WTC11 (cell line): ENCODE measurements at regions not wholly inside any gene's neighbourhood (a gene's known extent, or its start where the extent isn't known, plus 50 kb on each side); places are given as distances from the start of the nearest gene placed in this dataset.

Source experiments
- FOXK1 ChIP-seq: sonication (generic); formaldehyde crosslinking; IDR thresholded peaks from 2 replicates; pipeline ENCODE4 v1.8.0; 2022; ENCODE audit warnings: mild to moderate bottlenecking, moderate library complexity, missing genetic modification reagents
- NR2C2 ChIP-seq: sonication (generic); formaldehyde crosslinking; IDR thresholded peaks from 2 replicates; pipeline ENCODE4 v1.8.0; 2022; ENCODE audit warnings: mild to moderate bottlenecking, missing genetic modification reagents
- OVOL2 ChIP-seq: fragments of 250-450 bp; sonication (Bioruptor Pico); IDR thresholded peaks from 2 replicates; pipeline ENCODE4 v1.9.0; 2021; ENCODE audit warnings: mild to moderate bottlenecking, borderline replicate concordance
- SMAD4 ChIP-seq: sonication (generic); formaldehyde crosslinking; IDR thresholded peaks from 2 replicates; pipeline ENCODE4 v1.8.0; 2022; ENCODE audit warnings: mild to moderate bottlenecking, missing genetic modification reagents
- TP53 ChIP-seq: sonication (generic); formaldehyde crosslinking; IDR thresholded peaks from 2 replicates; pipeline ENCODE4 v1.8.1; 2023; ENCODE audit warnings: mild to moderate bottlenecking, missing genetic modification reagents
- ZBTB21 ChIP-seq: sonication (generic); formaldehyde crosslinking; IDR thresholded peaks from 2 replicates; pipeline ENCODE4 v1.8.1; 2023; ENCODE audit warnings: mild to moderate bottlenecking, missing genetic modification reagents, borderline replicate concordance
- TF ChIP-seq, protein P1 (sequence below): fragments of 200-600 bp; IDR thresholded peaks from 2 replicates; pipeline ENCODE4 v1.8.0; 2022; ENCODE audit warnings: antibody characterized with exemption
- TF ChIP-seq, protein P2 (sequence below): sonication (generic); formaldehyde crosslinking; IDR thresholded peaks from 2 replicates; pipeline ENCODE4 v1.8.1; 2022; ENCODE audit warnings: low read depth, missing genetic modification reagents, borderline replicate concordance
- TF ChIP-seq, protein P3 (sequence below): sonication (generic); formaldehyde crosslinking; IDR thresholded peaks from 2 replicates; pipeline ENCODE4 v1.8.0; 2022; ENCODE audit warnings: missing genetic modification reagents
- TF ChIP-seq, protein P4 (sequence below): sonication (generic); formaldehyde crosslinking; IDR thresholded peaks from 2 replicates; pipeline ENCODE4 v1.8.0; 2022; ENCODE audit warnings: mild to moderate bottlenecking, missing genetic modification reagents
- TF ChIP-seq, protein P5 (sequence below): sonication (generic); formaldehyde crosslinking; IDR thresholded peaks from 2 replicates; pipeline ENCODE4 v1.8.0; 2022; ENCODE audit warnings: mild to moderate bottlenecking, missing genetic modification reagents

DNA sequence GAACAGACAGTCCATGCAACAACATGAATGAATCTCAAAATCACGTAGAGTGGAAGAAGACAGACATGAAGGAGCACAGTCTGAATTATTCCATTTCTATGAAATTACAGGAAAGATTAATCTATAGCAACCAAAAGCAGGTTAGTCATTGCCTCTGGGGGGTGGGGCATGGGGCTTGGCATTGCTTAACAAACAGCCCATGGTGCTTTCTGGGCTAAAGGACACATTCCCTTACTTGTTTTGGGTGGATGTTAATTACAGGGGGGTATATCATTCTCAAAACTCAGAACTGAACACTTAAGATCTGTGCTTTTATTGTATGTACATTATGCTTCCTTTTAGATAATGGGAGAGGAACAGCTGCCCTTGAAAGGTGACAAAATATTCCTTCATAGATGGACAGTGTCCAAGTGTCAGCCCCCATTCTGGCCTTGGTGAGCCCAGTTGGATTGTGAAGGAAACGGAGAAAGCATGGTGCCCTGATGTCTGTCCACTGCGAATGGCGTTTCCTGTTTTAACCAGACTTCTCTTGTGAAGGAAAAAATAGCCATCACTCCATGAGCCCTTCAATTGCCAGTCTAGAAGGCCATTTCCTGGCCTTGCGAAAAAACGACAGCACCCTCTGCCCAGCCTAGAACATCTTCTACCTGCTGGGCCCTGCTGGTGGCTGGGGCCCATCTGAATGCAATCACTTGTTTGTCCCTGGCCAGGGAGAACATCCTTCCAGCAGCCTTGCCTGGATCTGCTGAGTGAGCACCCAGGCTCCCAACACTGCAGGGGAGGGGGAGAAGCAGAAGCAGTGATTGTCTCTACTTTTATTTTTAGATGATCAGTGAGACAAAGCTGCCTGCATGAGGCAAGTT is 179.7 kb downstream of the BCAS1 start:
- no peak for TF ChIP-seq SMAD4 (CRISPR knock-in tag)
- TF ChIP-seq, protein P1, sequence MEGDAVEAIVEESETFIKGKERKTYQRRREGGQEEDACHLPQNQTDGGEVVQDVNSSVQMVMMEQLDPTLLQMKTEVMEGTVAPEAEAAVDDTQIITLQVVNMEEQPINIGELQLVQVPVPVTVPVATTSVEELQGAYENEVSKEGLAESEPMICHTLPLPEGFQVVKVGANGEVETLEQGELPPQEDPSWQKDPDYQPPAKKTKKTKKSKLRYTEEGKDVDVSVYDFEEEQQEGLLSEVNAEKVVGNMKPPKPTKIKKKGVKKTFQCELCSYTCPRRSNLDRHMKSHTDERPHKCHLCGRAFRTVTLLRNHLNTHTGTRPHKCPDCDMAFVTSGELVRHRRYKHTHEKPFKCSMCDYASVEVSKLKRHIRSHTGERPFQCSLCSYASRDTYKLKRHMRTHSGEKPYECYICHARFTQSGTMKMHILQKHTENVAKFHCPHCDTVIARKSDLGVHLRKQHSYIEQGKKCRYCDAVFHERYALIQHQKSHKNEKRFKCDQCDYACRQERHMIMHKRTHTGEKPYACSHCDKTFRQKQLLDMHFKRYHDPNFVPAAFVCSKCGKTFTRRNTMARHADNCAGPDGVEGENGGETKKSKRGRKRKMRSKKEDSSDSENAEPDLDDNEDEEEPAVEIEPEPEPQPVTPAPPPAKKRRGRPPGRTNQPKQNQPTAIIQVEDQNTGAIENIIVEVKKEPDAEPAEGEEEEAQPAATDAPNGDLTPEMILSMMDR: no peak
- TF ChIP-seq FOXK1 (CRISPR knock-in tag): no peak
- TF ChIP-seq, protein P2, sequence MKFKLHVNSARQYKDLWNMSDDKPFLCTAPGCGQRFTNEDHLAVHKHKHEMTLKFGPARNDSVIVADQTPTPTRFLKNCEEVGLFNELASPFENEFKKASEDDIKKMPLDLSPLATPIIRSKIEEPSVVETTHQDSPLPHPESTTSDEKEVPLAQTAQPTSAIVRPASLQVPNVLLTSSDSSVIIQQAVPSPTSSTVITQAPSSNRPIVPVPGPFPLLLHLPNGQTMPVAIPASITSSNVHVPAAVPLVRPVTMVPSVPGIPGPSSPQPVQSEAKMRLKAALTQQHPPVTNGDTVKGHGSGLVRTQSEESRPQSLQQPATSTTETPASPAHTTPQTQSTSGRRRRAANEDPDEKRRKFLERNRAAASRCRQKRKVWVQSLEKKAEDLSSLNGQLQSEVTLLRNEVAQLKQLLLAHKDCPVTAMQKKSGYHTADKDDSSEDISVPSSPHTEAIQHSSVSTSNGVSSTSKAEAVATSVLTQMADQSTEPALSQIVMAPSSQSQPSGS (CRISPR knock-in tag): no peak
- TF ChIP-seq, protein P3, sequence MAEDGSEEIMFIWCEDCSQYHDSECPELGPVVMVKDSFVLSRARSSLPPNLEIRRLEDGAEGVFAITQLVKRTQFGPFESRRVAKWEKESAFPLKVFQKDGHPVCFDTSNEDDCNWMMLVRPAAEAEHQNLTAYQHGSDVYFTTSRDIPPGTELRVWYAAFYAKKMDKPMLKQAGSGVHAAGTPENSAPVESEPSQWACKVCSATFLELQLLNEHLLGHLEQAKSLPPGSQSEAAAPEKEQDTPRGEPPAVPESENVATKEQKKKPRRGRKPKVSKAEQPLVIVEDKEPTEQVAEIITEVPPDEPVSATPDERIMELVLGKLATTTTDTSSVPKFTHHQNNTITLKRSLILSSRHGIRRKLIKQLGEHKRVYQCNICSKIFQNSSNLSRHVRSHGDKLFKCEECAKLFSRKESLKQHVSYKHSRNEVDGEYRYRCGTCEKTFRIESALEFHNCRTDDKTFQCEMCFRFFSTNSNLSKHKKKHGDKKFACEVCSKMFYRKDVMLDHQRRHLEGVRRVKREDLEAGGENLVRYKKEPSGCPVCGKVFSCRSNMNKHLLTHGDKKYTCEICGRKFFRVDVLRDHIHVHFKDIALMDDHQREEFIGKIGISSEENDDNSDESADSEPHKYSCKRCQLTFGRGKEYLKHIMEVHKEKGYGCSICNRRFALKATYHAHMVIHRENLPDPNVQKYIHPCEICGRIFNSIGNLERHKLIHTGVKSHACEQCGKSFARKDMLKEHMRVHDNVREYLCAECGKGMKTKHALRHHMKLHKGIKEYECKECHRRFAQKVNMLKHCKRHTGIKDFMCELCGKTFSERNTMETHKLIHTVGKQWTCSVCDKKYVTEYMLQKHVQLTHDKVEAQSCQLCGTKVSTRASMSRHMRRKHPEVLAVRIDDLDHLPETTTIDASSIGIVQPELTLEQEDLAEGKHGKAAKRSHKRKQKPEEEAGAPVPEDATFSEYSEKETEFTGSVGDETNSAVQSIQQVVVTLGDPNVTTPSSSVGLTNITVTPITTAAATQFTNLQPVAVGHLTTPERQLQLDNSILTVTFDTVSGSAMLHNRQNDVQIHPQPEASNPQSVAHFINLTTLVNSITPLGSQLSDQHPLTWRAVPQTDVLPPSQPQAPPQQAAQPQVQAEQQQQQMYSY (CRISPR knock-in tag): no peak
- no peak for TF ChIP-seq ZBTB21 (CRISPR knock-in tag)
- TF ChIP-seq, protein P4, sequence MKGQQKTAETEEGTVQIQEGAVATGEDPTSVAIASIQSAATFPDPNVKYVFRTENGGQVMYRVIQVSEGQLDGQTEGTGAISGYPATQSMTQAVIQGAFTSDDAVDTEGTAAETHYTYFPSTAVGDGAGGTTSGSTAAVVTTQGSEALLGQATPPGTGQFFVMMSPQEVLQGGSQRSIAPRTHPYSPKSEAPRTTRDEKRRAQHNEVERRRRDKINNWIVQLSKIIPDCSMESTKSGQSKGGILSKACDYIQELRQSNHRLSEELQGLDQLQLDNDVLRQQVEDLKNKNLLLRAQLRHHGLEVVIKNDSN: no peak
- TF ChIP-seq NR2C2 (CRISPR knock-in tag): no peak
- TF ChIP-seq, protein P5, sequence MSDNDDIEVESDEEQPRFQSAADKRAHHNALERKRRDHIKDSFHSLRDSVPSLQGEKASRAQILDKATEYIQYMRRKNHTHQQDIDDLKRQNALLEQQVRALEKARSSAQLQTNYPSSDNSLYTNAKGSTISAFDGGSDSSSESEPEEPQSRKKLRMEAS (CRISPR knock-in tag): no peak
- TF ChIP-seq TP53 (CRISPR knock-in tag): no peak
- no peak for TF ChIP-seq OVOL2 (CRISPR knock-in tag)
